GM21367 (cell line): ENCODE measurements at regions not wholly inside any gene's neighbourhood (a gene's known extent, or its start where the extent isn't known, plus 50 kb on each side); places are given as distances from the start of the nearest gene placed in this dataset.

Experiments used
- ATAC-seq: cut with Tn5 transposase; IDR thresholded peaks from one replicate; pipeline ENCODE4 v1.9.1; 2021; ENCODE audit not compliant: unreplicated experiment

GRCh38 chr18:42683094-42683493 is 432.4 kb downstream of the RIT2 start:
- no peak for ATAC-seq

GRCh38 chr18:42689310-42689709 is 426.2 kb downstream of the RIT2 start:
- no peak for ATAC-seq
